Right lobe of liver (tissue), 6 donors: ENCODE measurements at regions not wholly inside any gene's neighbourhood (a gene's known extent, or its start where the extent isn't known, plus 50 kb on each side); places are given as distances from the start of the nearest gene placed in this dataset.

Experiments used
- ATAC-seq, 4 donors: fragments of 200-7000 bp; cut with Tn5 transposase; one replicate each; pipeline ENCODE4 v1.9.1; 2020; ENCODE audit warnings: mild to moderate bottlenecking in 4 of 4, moderate library complexity in 4 of 4
- DNase-seq, 3 donors: peaks; one replicate each; pipeline ENCODE4 v3.0.0-alpha.2; 2020
- H3K27ac ChIP-seq, 3 donors: fragments of 200-600 bp; one replicate each; pipeline ENCODE4 v1.8.0; 2022
- H3K27me3 ChIP-seq, 2 donors: fragments of 200-600 bp; one replicate each; pipeline ENCODE4 v1.8.0; 2022
- H3K36me3 ChIP-seq, 4 donors: fragments of 200-600 bp; sonication (generic) in 1 of 4; one replicate each; pipeline versions ENCODE4 v1.5.1 to v1.8.0; 2017 to 2022; ENCODE audit warnings: control low read depth in 1 of 4
- H3K4me1 ChIP-seq, 4 donors: fragments of 200-600 bp; sonication (generic) in 1 of 4; one replicate each; pipeline versions ENCODE4 v1.5.1 to v1.8.0; 2017 to 2022; ENCODE audit warnings: control low read depth in 1 of 4
- H3K4me3 ChIP-seq, 3 donors: fragments of 200-600 bp; one replicate each; pipeline ENCODE4 v1.8.0; 2022
- H3K9me3 ChIP-seq, 4 donors: fragments of 200-600 bp; sonication (generic) in 1 of 4; one replicate each; pipeline versions ENCODE4 v1.5.1 to v1.8.0; 2017 to 2022; ENCODE audit warnings: control low read depth in 1 of 4
- CTCF ChIP-seq, 4 donors: fragments of 200-600 bp in 3 of 4; fragments of 450-650 bp in 1 of 4; IDR thresholded peaks; one replicate each; pipeline versions ENCODE4 v1.5.1 to v1.8.0; 2016 to 2022; ENCODE audit warnings: antibody characterized with exemption in 4 of 4, mild to moderate bottlenecking in 2 of 4
- POLR2A ChIP-seq: fragments of 450-650 bp; IDR thresholded peaks from one replicate; pipeline ENCODE4 v1.6.1; 2017; ENCODE audit warnings: antibody characterized with exemption, mild to moderate bottlenecking
- WGBS: methylation state at CpG from one replicate; pipeline ENCODE4 v1.1.6; 2018; ENCODE audit warnings: low coverage, low lambda C conversion rate; ENCODE audit not compliant: insufficient coverage; ENCODE audit errors: missing lambda C conversion rate; 5-methylcytosine and 5-hydroxymethylcytosine counted together
- intact Hi-C, 2 donors: fragments of 100-400 bp; cut with DNase I; formaldehyde crosslinking; loops; one replicate each; pipeline versions ENCODE4 v1.11.2 to v1.14.1; 2022
- donor health status: DM: no; HTN: yes; CAD: no.
- donor health status: DM: no; HTN: no; CAD: no.
- donor health status: DM: no; HTN: no; CAD: no.
- donor health status: DM: no; HTN: yes; CAD: no.
- donor health status: DM: no; HTN: yes; CAD: no.

GRCh38 chr1:177569476-177569875 lies 398.7 kb downstream of the BRINP2 start:
- H3K36me3 ChIP-seq = no peaks in the 10 kb centered on the region
- no peaks in the 10 kb centered on the region for H3K9me3 ChIP-seq
- H3K27ac ChIP-seq = no peak overlapping the region
- ATAC-seq = peak in 1 of 4 donors; percentile 63
- peak in 1 of 3 donors; percentile 33 for DNase-seq
- no peak overlapping the region for H3K4me3 ChIP-seq
- H3K27me3 ChIP-seq = no peaks in the 10 kb centered on the region
- H3K4me1 ChIP-seq = peaks cover 0 to 24% (median 5%) of the 10 kb centered on the region in 4 donors
- no peak for TF ChIP-seq CTCF (IDR thresholded peaks at IDR 0.05)
- no peak for TF ChIP-seq POLR2A
- intact Hi-C loops = no loop called here
- WGBS = 97% methylated on average over 3 of the region's 3 CpGs

GRCh38 chr1:177568622-177569021 lies 397.9 kb downstream of the BRINP2 start:
- ATAC-seq = no peak
- Histone ChIP-seq H3K36me3 (no peaks in the 10 kb centered on the region), H3K4me1 (peaks cover 0 to 24% (median 5%) of the 10 kb centered on the region in 4 donors), H3K4me3 (no peak overlapping the region), H3K9me3 (no peaks in the 10 kb centered on the region), H3K27ac (no peak overlapping the region), H3K27me3 (no peaks in the 10 kb centered on the region)
- WGBS = 83% methylated on average over 2 of the region's 4 CpGs
- no peak for DNase-seq
- TF ChIP-seq POLR2A = no peak
- no peak for TF ChIP-seq CTCF (IDR thresholded peaks at IDR 0.05)
- intact Hi-C loops = no loop called here

- no CpG with 5 or more reads among the region's 1 CpG for WGBS
- no peaks in the 10 kb centered on the region for H3K27me3 ChIP-seq
- DNase-seq (no peak), ATAC-seq (peak in 1 of 4 donors; percentile 18)
- TF ChIP-seq CTCF (IDR thresholded peaks at IDR 0.05) = peak in 3 of 4 donors; percentile 15 to 40 (median 21)
- TF ChIP-seq POLR2A = no peak
- H3K9me3 ChIP-seq = no peaks in the 10 kb centered on the region
- H3K4me3 ChIP-seq = no peak overlapping the region
- H3K36me3 ChIP-seq = no peaks in the 10 kb centered on the region
- intact Hi-C loops = no loop called here
- no peak overlapping the region for H3K27ac ChIP-seq
- H3K4me1 ChIP-seq = peaks cover 0 to 24% (median 3%) of the 10 kb centered on the region in 4 donors
Observed at GRCh38 chr1:177567393-177567792, 396.6 kb downstream of the BRINP2 start.

- Histone ChIP-seq H3K4me1 (peaks cover 0 to 15% (median under 1%) of the 10 kb centered on the region in 4 donors), H3K9me3 (no peaks in the 10 kb centered on the region), H3K27ac (peak overlapping the region in 1 of 3 donors; percentile 65), H3K27me3 (no peaks in the 10 kb centered on the region), H3K4me3 (no peak overlapping the region), H3K36me3 (no peaks in the 10 kb centered on the region)
- ATAC-seq = peak; percentile 86 to 93 (median 89)
- intact Hi-C loops = no loop called here
- TF ChIP-seq CTCF (IDR thresholded peaks at IDR 0.05) (no peak), POLR2A (no peak)
- 17% methylated on average over 3 of the region's 3 CpGs for WGBS
- DNase-seq = peak in 1 of 3 donors; percentile 61
Observed at GRCh38 chr1:177566495-177566894, 395.7 kb downstream of the BRINP2 start.

- Histone ChIP-seq H3K4me3 (no peak overlapping the region), H3K4me1 (peaks cover 0 to 4% (median 0%) of the 10 kb centered on the region in 4 donors), H3K36me3 (no peaks in the 10 kb centered on the region), H3K27me3 (no peaks in the 10 kb centered on the region), H3K9me3 (peaks cover 0 to 5% (median 0%) of the 10 kb centered on the region in 4 donors), H3K27ac (no peak overlapping the region)
- DNase-seq (no peak), ATAC-seq (no peak)
- 92% methylated on average over 1 of the region's 1 CpG for WGBS
- intact Hi-C loops = no loop called here
- TF ChIP-seq CTCF (IDR thresholded peaks at IDR 0.05) = no peak
Observed at GRCh38 chr1:177561436-177561835, 390.7 kb downstream of the BRINP2 start.
